ENCODE measurements at regions not wholly inside any gene's neighbourhood (a gene's known extent, or its start where the extent isn't known, plus 50 kb on each side); places are given as distances from the start of the nearest gene placed in this dataset.
"Not testable (repeated sequence)": the region's sequence is repeated elsewhere in the genome, so short reads cannot be mapped to it uniquely, and the experiment has no call there.

- DNase-seq (ENCODE audit: low spot score): not testable (repeated sequence)
These were observed 54.8 kb upstream of the ZNF717 start for GRCh38 chr3:75840160-75840559.

GRCh38 chr3:75850301-75851008 lies 65.1 kb upstream of the ZNF717 start:
- DNase-seq (ENCODE audit: low spot score): not testable (repeated sequence)

GRCh38 chr3:75863130-75863529 lies 77.8 kb upstream of the ZNF717 start:
- no peak for DNase-seq (ENCODE audit: low spot score)

GRCh38 chr3:75863878-75864277 lies 78.5 kb upstream of the ZNF717 start:
- DNase-seq (ENCODE audit: low spot score): no peak

GRCh38 chr3:75883719-75884118 lies 98.4 kb upstream of the ZNF717 start:
- not testable (repeated sequence) for DNase-seq (ENCODE audit: low spot score)

GRCh38 chr3:75886971-75887526 lies 101.7 kb upstream of the ZNF717 start:
- no peak for DNase-seq (ENCODE audit: low spot score)

GRCh38 chr3:75894234-75894633 lies 108.9 kb upstream of the ZNF717 start:
- DNase-seq (ENCODE audit: low spot score): no peak

- no peak for DNase-seq (ENCODE audit: low spot score)
These were observed 110.9 kb upstream of the ZNF717 start for GRCh38 chr3:75896265-75896664.

GRCh38 chr3:75901446-75901845 lies 116.1 kb upstream of the ZNF717 start:
- DNase-seq (ENCODE audit: low spot score): not testable (repeated sequence)

- peak; percentile 70 for DNase-seq (ENCODE audit: low spot score)
These were observed 121.3 kb upstream of the ZNF717 start for GRCh38 chr3:75906555-75907112.

- no peak for DNase-seq (ENCODE audit: low spot score)
These were observed 128.5 kb upstream of the ZNF717 start for GRCh38 chr3:75913800-75914350.

- not testable (repeated sequence) for DNase-seq (ENCODE audit: low spot score)
These were observed 129.4 kb upstream of the ZNF717 start for GRCh38 chr3:75914741-75915140.

- DNase-seq (ENCODE audit: low spot score): no peak
These were observed 153.6 kb upstream of the ZNF717 start for GRCh38 chr3:75938921-75939320.

GRCh38 chr3:75951941-75952340 lies 166.6 kb upstream of the ZNF717 start:
- peak; percentile 10 for DNase-seq (ENCODE audit: low spot score)

GRCh38 chr3:75960031-75960430 lies 174.7 kb upstream of the ZNF717 start:
- peak; percentile 64 for DNase-seq (ENCODE audit: low spot score)

GRCh38 chr3:75962054-75962453 lies 176.7 kb upstream of the ZNF717 start:
- DNase-seq (ENCODE audit: low spot score): not testable (repeated sequence)

GRCh38 chr3:75967071-75967470 lies 181.7 kb upstream of the ZNF717 start:
- no peak for DNase-seq (ENCODE audit: low spot score)

GRCh38 chr3:75978686-75979085 lies 193.3 kb upstream of the ZNF717 start:
- DNase-seq (ENCODE audit: low spot score): peak; percentile 81

GRCh38 chr3:75981401-75981800 lies 196.1 kb upstream of the ZNF717 start:
- DNase-seq (ENCODE audit: low spot score): no peak

- no peak for DNase-seq (ENCODE audit: low spot score)
These were observed 196.8 kb upstream of the ZNF717 start for GRCh38 chr3:75982151-75982550.

GRCh38 chr3:75983111-75983510 lies 197.8 kb upstream of the ZNF717 start:
- no peak for DNase-seq (ENCODE audit: low spot score)

- peak; percentile 89 for DNase-seq (ENCODE audit: low spot score)
These were observed 198.4 kb upstream of the ZNF717 start for GRCh38 chr3:75983609-75984290.

- DNase-seq (ENCODE audit: low spot score): no peak
These were observed 200.1 kb upstream of the ZNF717 start for GRCh38 chr3:75985432-75985831.

All from kidney tubule cell (primary cell).